Epithelial cell of proximal tubule (primary cell): ENCODE measurements at regions not wholly inside any gene's neighbourhood (a gene's known extent, or its start where the extent isn't known, plus 50 kb on each side); places are given as distances from the start of the nearest gene placed in this dataset.

ENCODE experiments used
- DNase-seq: peaks from one replicate; pipeline ENCODE4 v3.0.0-alpha.2; 2011; ENCODE audit warnings: low read depth
- H3K4me3 ChIP-seq: 2 replicates; pipeline ENCODE4 v1.5.1; 2011; ENCODE audit warnings: low read depth, mild to moderate bottlenecking, low read length
- TF ChIP-seq, protein P1 (sequence below): conservative IDR thresholded peaks from 2 replicates; pipeline ENCODE4 v1.5.1; 2012; ENCODE audit warnings: low read depth, mild to moderate bottlenecking, low read length

- TF ChIP-seq, protein P1, sequence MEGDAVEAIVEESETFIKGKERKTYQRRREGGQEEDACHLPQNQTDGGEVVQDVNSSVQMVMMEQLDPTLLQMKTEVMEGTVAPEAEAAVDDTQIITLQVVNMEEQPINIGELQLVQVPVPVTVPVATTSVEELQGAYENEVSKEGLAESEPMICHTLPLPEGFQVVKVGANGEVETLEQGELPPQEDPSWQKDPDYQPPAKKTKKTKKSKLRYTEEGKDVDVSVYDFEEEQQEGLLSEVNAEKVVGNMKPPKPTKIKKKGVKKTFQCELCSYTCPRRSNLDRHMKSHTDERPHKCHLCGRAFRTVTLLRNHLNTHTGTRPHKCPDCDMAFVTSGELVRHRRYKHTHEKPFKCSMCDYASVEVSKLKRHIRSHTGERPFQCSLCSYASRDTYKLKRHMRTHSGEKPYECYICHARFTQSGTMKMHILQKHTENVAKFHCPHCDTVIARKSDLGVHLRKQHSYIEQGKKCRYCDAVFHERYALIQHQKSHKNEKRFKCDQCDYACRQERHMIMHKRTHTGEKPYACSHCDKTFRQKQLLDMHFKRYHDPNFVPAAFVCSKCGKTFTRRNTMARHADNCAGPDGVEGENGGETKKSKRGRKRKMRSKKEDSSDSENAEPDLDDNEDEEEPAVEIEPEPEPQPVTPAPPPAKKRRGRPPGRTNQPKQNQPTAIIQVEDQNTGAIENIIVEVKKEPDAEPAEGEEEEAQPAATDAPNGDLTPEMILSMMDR, result no peak
- H3K4me3 ChIP-seq, result no peak overlapping the region
- no peak for DNase-seq
Measured at GRCh38 chr2:122061831-122062230, 306.4 kb downstream of the TSN start.

DNA sequence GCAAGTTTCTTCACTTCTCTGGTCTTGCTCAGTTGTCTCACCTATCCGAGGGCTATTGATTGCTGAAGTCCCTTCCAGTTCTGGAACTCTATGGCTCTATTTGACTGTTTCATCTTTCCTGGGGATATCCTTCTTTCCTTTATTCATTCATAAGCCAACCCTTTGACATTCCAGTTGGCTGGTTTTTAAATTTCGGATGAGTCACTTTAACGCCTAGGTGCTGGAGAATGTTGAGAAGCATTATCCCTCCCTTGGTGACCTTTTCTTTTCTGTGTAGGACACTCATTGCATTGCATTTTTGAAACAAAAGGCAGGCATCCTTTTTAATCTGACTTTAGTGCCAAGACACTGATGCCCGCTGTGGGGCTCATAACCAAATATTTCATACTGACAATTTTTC is 307.1 kb downstream of the TSN start:
- H3K4me3 ChIP-seq, result no peak overlapping the region
- DNase-seq, result no peak

GRCh38 chr2:122063716-122064115 is 308.3 kb downstream of the TSN start:
- no peak overlapping the region for H3K4me3 ChIP-seq
- TF ChIP-seq, protein P1, result no peak
- DNase-seq, result no peak

More for the DNA sequence above, 307.1 kb downstream of the TSN start:
- TF ChIP-seq, protein P1, result no peak

GRCh38 chr2:122070241-122070731 is 314.8 kb downstream of the TSN start:
- no peak overlapping the region for H3K4me3 ChIP-seq
- DNase-seq, result no peak
- TF ChIP-seq, protein P1, result no peak

DNA sequence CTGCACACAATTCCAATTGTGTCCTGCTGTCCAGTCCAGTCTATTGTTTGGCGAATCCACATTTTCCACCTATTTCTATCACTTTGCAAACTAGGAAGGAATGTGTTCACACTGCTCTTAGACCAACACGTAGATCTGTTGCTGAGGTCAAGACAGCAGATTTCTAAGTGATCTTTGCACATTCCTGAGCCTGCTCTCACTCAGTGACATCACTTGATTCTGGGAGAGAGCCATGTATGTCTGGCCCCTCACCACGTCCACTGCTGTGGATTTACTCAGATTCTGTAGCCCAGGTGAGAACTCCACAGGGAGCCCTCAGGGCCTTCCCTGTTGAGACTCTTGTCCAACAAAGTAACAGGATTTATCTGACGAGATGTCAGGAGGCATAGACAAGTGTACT is 317.2 kb downstream of the TSN start:
- H3K4me3 ChIP-seq, result no peak overlapping the region
- DNase-seq, result no peak
- TF ChIP-seq, protein P1, result no peak

- H3K4me3 ChIP-seq, result no peak overlapping the region
- TF ChIP-seq, protein P1, result no peak
- DNase-seq, result no peak
Measured at GRCh38 chr2:122074201-122074600, 318.8 kb downstream of the TSN start.

DNA sequence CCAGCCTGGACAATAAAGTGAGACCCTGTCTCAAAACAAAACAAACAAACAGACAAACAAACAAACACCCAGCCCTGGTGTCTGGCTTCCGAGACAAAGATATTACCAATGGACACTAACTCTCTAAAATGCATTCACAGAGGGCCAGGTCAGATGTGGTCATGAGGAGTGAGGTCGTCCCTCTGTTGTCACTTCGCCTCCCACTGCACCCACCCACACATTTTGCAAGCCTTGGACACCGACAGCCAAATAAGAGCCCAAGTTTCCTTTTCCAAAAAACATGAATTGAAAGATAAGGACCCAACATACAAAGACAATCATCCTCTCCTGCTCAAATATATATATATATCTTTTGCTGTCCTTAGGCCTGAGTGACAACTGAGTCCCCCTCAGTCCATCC is 319.9 kb downstream of the TSN start:
- H3K4me3 ChIP-seq, result no peak overlapping the region
- TF ChIP-seq, protein P1, result no peak
- no peak for DNase-seq
